HFF-Myc (cell line): ENCODE measurements at regions not wholly inside any gene's neighbourhood (a gene's known extent, or its start where the extent isn't known, plus 50 kb on each side); places are given as distances from the start of the nearest gene placed in this dataset.

ENCODE experiments used
- DNase-seq: peaks from one replicate; pipeline ENCODE4 v3.0.0-alpha.2; 2011; ENCODE audit warnings: low read depth; ENCODE audit errors: extremely low read depth
- H3K4me3 ChIP-seq: replicated peaks from 2 replicates; pipeline ENCODE4 v1.5.1; 2011; ENCODE audit warnings: low read depth, mild to moderate bottlenecking, control low read depth, low read length
- TF ChIP-seq, protein P1 (sequence below): IDR thresholded peaks from 2 replicates; pipeline ENCODE4 v1.5.1; 2012; ENCODE audit warnings: mild to moderate bottlenecking, low read depth, low read length, control low read depth; ENCODE audit errors: missing control alignments

DNA sequence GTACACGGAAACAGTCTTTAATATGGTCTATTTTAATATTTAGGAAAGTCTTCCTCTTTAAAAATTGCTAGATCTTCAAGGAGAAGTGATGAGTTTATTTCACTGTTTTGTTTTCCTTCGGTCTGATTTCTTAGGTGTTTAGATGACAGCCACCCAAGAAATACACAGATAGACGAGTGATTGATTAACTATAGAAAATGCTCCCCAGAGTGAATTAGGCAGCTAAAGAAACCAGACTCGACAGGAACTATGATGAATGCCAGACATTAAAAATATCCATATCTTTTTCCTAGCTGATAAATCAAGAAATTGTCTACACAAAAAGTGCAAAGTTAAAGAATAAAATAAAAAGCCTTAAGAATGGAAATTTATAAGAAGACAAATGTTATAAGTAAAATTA is 888.7 kb upstream of the CNTNAP5 start:
- no peak for DNase-seq
- no peak overlapping the region for H3K4me3 ChIP-seq
- TF ChIP-seq, protein P1, sequence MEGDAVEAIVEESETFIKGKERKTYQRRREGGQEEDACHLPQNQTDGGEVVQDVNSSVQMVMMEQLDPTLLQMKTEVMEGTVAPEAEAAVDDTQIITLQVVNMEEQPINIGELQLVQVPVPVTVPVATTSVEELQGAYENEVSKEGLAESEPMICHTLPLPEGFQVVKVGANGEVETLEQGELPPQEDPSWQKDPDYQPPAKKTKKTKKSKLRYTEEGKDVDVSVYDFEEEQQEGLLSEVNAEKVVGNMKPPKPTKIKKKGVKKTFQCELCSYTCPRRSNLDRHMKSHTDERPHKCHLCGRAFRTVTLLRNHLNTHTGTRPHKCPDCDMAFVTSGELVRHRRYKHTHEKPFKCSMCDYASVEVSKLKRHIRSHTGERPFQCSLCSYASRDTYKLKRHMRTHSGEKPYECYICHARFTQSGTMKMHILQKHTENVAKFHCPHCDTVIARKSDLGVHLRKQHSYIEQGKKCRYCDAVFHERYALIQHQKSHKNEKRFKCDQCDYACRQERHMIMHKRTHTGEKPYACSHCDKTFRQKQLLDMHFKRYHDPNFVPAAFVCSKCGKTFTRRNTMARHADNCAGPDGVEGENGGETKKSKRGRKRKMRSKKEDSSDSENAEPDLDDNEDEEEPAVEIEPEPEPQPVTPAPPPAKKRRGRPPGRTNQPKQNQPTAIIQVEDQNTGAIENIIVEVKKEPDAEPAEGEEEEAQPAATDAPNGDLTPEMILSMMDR, result no peak

- H3K4me3 ChIP-seq, result no peak overlapping the region
- TF ChIP-seq, protein P1, result no peak
- no peak for DNase-seq
Measured at GRCh38 chr2:123144082-123144481, 881.0 kb upstream of the CNTNAP5 start.

- DNase-seq, result no peak
- no peak overlapping the region for H3K4me3 ChIP-seq
- TF ChIP-seq, protein P1, result no peak
Measured at GRCh38 chr2:123153041-123153440, 872.0 kb upstream of the CNTNAP5 start.

DNA sequence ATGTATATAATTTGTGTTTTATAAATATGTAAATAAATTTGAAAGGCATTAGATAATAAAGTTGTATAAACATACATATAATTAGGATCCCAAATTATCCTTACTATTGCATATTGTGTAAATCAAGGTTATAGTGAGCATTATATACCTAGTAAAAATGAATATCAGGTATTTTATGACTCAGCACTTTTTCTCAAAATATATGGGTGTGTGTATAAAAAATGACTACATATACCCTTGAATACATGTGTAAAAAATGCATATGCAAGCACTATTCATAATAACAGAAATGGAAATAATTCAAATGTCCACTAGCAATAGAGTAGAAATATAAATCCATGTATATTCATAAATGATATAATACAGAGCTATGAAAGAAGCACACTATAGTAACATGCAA is 870.9 kb upstream of the CNTNAP5 start:
- H3K4me3 ChIP-seq, result no peak overlapping the region

GRCh38 chr2:123157016-123157415 is 868.1 kb upstream of the CNTNAP5 start:
- no peak for DNase-seq
- H3K4me3 ChIP-seq, result no peak overlapping the region
- TF ChIP-seq, protein P1, result no peak

More for the DNA sequence above, 870.9 kb upstream of the CNTNAP5 start:
- TF ChIP-seq, protein P1, result no peak
- DNase-seq, result no peak

GRCh38 chr2:123162400-123163016 is 862.6 kb upstream of the CNTNAP5 start:
- DNase-seq, result no peak
- TF ChIP-seq, protein P1, result no peak
- H3K4me3 ChIP-seq, result no peak overlapping the region

DNA sequence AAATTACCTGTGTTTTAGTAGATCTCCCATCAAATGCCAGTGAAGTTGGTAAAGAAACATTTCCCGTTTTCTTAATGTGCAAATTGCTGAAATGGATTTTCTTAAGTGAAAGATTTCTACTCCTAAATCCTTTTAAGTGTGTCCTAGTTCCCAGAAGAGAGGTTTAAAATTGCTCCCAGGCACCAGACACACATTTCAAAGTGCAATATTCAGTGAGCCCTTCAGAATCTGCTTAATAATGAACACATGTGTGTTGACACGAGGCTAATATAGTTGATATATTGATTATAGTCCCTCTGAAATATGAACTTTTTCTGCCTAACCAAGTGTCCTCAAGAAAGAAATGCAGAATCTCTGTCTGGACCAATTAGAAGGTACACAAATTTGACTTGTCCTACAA is 861.7 kb upstream of the CNTNAP5 start:
- no peak for DNase-seq
- TF ChIP-seq, protein P1, result no peak
- H3K4me3 ChIP-seq, result no peak overlapping the region
